Activated CD8-positive, alpha-beta T cell treated with anti-CD3 and anti-CD28 coated beads for 36 hours (primary cell): ENCODE measurements at regions not wholly inside any gene's neighbourhood (a gene's known extent, or its start where the extent isn't known, plus 50 kb on each side); places are given as distances from the start of the nearest gene placed in this dataset.

Experiments used
- ATAC-seq: fragments of 200-7000 bp; cut with Tn5 transposase; one replicate; pipeline ENCODE4 v1.10.0; 2021; ENCODE audit warnings: mild to moderate bottlenecking, moderate library complexity
- CTCF ChIA-PET: fragments of 350-600 bp; sonication (Branson Sonifier 250); formaldehyde crosslinking; loops from one replicate; lab custom pipeline; 2021; ENCODE audit warnings: antibody characterized with exemption; lab: Charles Lee
- POLR2A ChIA-PET: fragments of 350-600 bp; sonication (Branson Sonifier 250); formaldehyde crosslinking; loops from one replicate; lab custom pipeline; 2021; ENCODE audit warnings: antibody characterized with exemption; lab: Charles Lee
- DNase-seq: peaks from one replicate; pipeline ENCODE4 v3.0.0-alpha.2; 2020
- H3K27ac Mint-ChIP-seq: one replicate; pipeline ENCODE4 v1.8.0; 2021; ENCODE audit warnings: mild to moderate bottlenecking, mixed read lengths
- H3K27me3 Mint-ChIP-seq: one replicate; pipeline ENCODE4 v1.8.0; 2021; ENCODE audit warnings: mixed read lengths
- H3K36me3 Mint-ChIP-seq: one replicate; pipeline ENCODE4 v1.8.0; 2021; ENCODE audit warnings: low read depth, mixed read lengths
- H3K4me1 Mint-ChIP-seq: one replicate; pipeline ENCODE4 v1.8.0; 2021; ENCODE audit warnings: low read depth, mixed read lengths
- H3K4me3 Mint-ChIP-seq: one replicate; pipeline ENCODE4 v1.8.0; 2021; ENCODE audit warnings: mild to moderate bottlenecking, moderate library complexity, mixed read lengths
- H3K9me3 Mint-ChIP-seq: one replicate; pipeline ENCODE4 v1.8.0; 2021; ENCODE audit warnings: mixed read lengths
- CTCF ChIP-seq: fragments of 200-600 bp; IDR thresholded peaks from one replicate; pipeline ENCODE4 v1.8.0; 2022; ENCODE audit warnings: antibody characterized with exemption, mild to moderate bottlenecking
- intact Hi-C: fragments of 100-400 bp; cut with micrococcal nuclease; formaldehyde crosslinking; loops from one replicate; pipeline ENCODE4 v1.10.0; 2022

- intact Hi-C loops = no loop called here
- Mint-ChIP-seq H3K9me3 (no peaks in the 10 kb centered on the region), H3K4me1 (peaks cover 5% of the 10 kb centered on the region), H3K27ac (no peak overlapping the region), H3K36me3 (no peaks in the 10 kb centered on the region), H3K4me3 (no peak overlapping the region), H3K27me3 (no peaks in the 10 kb centered on the region)
- no peak for TF ChIP-seq CTCF
- ATAC-seq (no peak), DNase-seq (no peak)
- CTCF ChIA-PET = no interaction called here
- POLR2A ChIA-PET = interaction anchor here (0.7 kb wide), 1 partner anchor 11 kb away, joined by 3 read pairs; no protein-coding TSS in a partner anchor
Measured at GRCh38 chrX:20394451-20394850, 127.7 kb upstream of the RPS6KA3 start.

- no peaks in the 10 kb centered on the region for H3K27me3 Mint-ChIP-seq
- CTCF ChIA-PET = no interaction called here
- ATAC-seq = no peak
Measured at GRCh38 chrX:20393944-20394343, 127.2 kb upstream of the RPS6KA3 start.

GRCh38 chrX:20388594-20388993, 121.9 kb upstream of the RPS6KA3 start:
- POLR2A ChIA-PET = no interaction called here

More at GRCh38 chrX:20393944-20394343, 127.2 kb upstream of the RPS6KA3 start:
- Mint-ChIP-seq H3K4me1 (peaks cover under 1% of the 10 kb centered on the region), H3K4me3 (no peak overlapping the region), H3K36me3 (no peaks in the 10 kb centered on the region), H3K27ac (no peak overlapping the region), H3K9me3 (no peaks in the 10 kb centered on the region)
- intact Hi-C loops = no loop called here
- no peak for TF ChIP-seq CTCF
- POLR2A ChIA-PET = interaction anchor here (0.7 kb wide), 1 partner anchor 11 kb away, joined by 3 read pairs; no protein-coding TSS in a partner anchor
- DNase-seq = no peak

GRCh38 chrX:20383477-20383876, 116.8 kb upstream of the RPS6KA3 start:
- ChIA-PET CTCF (no interaction called here), POLR2A (interaction anchor here (0.7 kb wide), 2 partner anchors 24 to 413 kb away, joined by 3 read pairs; no protein-coding TSS in a partner anchor)
- DNase-seq (no peak), ATAC-seq (no peak)
- intact Hi-C loops = no loop called here
- Mint-ChIP-seq H3K27ac (no peak overlapping the region), H3K9me3 (no peaks in the 10 kb centered on the region), H3K27me3 (no peaks in the 10 kb centered on the region), H3K4me1 (peaks cover 22% of the 10 kb centered on the region), H3K4me3 (no peak overlapping the region), H3K36me3 (no peaks in the 10 kb centered on the region)
- TF ChIP-seq CTCF = no peak

More at GRCh38 chrX:20388594-20388993, 121.9 kb upstream of the RPS6KA3 start:
- Mint-ChIP-seq H3K9me3 (no peaks in the 10 kb centered on the region), H3K27ac (no peak overlapping the region), H3K36me3 (no peaks in the 10 kb centered on the region), H3K4me1 (no peaks in the 10 kb centered on the region), H3K4me3 (no peak overlapping the region), H3K27me3 (no peaks in the 10 kb centered on the region)
- DNase-seq = no peak
- CTCF ChIA-PET = no interaction called here
- ATAC-seq = no peak
- no peak for TF ChIP-seq CTCF
- intact Hi-C loops = no loop called here

- DNase-seq (peak; percentile 40), ATAC-seq (peak; percentile 51)
- POLR2A ChIA-PET = interaction anchor here (0.7 kb wide), 2 partner anchors 23 to 414 kb away, joined by 3 read pairs; no protein-coding TSS in a partner anchor
- no peaks in the 10 kb centered on the region for H3K27me3 Mint-ChIP-seq
- peak overlapping the region; percentile 11 for H3K4me3 Mint-ChIP-seq
- CTCF ChIA-PET = no interaction called here
- H3K9me3 Mint-ChIP-seq = no peaks in the 10 kb centered on the region
- peaks cover 28% of the 10 kb centered on the region for H3K4me1 Mint-ChIP-seq
- H3K36me3 Mint-ChIP-seq = no peaks in the 10 kb centered on the region
- intact Hi-C loops = no loop called here
- no peak for TF ChIP-seq CTCF
- H3K27ac Mint-ChIP-seq = peak overlapping the region; percentile 42
Measured at GRCh38 chrX:20382518-20383297, 116.0 kb upstream of the RPS6KA3 start.
